GM19240 (cell line): ENCODE measurements at regions not wholly inside any gene's neighbourhood (a gene's known extent, or its start where the extent isn't known, plus 50 kb on each side); places are given as distances from the start of the nearest gene placed in this dataset.

Experiments used
- DNase-seq: peaks from one replicate; pipeline ENCODE4 v3.0.0; 2011; ENCODE audit warnings: low spot score; ENCODE audit not compliant: insufficient read length

DNA sequence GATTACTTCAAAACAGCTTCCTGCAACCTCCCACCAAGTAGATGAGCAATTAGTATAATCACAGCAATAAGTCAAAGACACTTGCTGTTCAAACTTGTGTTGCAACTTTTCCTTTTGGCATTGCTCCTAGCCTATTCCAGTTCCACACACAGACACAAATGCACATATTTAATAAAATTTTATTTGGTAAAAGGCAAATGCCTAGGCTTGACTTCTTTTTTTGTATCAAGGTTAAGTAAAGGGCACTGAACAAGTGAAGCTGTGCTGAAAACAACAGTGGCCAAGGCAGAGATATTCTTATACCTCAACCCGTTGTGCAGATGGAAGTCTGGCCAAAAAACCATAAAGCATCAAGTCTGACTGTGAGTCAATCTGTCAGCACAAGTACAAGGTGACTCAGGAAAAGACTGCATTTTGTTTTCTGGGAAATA, 708.4 kb upstream of the CITED2 start:
- no peak for DNase-seq

DNA sequence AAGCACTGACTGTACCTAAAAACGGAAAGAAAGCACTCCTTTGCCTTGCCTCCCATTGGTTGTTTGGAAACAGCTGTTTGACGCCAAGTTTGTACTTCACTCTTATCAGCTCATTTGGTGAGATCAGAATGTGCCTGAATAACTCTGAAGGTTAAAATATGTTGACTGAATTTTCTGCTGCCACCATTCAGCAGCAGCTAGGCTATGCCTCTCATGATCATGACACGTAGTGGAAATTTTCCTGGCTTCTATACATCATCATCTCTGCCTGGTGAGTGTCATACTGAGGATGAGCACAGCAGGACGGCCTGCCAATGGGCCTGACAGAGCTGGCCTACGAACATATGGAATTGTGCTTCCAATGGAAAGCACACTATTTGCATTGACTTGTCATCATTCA, 704.9 kb upstream of the CITED2 start:
- DNase-seq = no peak

DNA sequence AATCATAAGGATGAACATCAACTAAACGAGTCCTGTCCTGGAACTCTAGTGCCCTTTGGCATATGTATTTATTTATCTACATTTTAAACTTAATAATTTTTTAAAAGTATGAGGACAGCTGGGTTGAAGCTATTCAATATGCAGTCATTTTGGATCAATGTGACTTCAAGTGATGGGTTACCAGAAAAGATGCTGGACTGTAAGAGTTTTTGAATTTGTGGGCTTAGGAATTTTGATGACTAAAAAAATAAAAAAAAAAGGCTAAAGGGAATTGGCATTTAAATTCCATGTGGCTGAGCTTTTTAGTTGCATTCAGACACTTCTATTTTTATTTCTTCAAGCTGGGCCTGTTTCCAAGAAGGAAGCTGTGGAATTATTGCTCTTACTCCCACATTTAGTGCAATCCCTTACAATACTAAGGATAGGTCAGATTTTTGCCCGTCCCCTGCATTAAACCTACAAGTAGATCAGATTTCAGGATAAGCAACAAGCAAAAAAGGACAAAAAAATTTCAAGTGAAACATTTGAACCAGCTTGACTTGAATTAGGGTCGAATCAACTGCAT, 704.2 kb upstream of the CITED2 start:
- DNase-seq = no peak

DNA sequence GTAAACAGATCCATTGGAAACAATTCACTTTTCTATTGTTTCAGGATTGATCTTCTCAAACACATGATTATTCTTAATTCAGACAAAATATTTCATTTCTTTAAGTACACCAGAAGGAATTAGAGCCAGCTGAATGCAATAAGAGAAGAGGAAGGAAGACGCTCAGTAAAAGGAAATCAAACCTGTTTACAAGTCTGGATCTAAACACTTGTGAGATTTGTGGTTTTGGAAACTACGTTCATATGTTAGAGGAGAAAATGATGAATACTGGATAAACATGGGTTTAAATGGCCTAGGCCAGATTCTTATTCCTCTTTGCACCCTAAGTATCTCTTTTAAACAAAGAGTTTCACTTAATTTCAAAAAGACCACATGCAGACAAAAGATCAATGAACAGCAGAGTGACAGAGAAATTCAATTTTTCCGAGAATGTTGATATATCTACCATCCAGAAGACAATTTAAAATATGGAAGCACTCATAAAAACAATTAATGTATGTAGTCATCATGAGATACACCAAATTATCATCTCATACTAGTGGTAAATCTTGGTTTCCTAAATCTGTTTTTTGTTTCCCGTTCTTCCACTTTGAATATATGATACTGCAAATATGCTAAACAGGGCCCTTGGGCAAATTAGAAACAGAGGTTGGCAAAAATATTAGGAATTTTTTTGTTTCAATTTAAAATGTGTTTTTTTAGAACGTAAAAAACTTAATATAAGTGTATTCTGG, 703.5 kb upstream of the CITED2 start:
- no peak for DNase-seq

DNA sequence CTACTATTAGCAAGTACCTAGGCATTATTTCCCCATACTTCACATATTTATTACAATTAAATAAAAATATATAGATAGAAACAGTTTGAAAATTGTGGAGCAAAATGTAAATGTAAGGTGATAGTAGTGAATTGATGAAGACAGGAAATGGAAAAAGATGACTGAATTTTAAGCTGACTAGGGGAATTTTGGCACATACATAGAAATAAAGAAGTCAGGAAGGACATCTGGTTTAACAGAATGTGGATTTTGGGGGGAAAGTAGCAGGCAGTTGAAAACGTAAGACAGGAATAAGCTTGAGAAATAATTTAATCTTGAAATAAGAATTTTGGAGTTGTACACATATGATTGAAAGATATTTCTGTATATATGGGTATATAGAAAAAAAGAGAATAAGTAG, 701.7 kb upstream of the CITED2 start:
- no peak for DNase-seq

DNA sequence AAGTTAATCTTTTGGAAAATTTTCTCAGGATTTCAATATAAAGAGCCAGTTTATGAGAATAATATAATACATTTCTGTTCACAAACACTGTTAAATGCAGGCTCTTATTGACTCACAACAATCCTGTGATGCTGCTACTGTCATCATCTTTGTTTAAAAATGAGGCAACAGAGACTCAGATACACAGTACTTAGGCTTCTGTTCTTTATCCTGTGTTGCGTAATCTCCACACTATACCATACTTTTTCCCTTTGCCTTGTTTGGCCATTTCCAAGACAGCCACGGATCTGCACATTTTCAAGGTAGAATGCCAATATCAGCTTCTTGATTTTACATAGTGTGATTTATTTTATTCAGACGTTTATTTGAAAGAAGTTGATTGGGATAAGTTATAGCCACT, 699.0 kb upstream of the CITED2 start:
- DNase-seq = no peak

DNA sequence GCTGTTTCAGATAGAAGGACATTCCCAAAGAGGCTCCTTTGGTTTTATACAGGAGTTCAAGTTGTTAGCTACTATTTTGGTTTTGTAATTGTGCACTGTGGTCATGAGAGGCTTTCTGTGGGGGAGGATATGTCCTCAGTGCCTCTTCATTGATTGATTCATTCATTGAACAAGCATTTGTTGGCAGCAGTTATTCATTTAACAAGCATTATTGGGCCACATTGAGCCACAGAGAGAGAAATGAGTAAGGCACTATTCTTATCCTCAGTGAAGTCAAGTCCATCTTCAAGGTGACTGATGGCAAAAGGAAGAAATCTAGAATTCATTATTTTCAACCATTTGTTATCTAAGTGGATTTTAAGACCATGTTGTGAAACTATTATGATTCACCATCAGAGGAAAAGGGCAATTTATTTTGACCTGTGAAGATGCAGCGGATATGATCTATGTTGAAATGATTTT, 697.2 kb upstream of the CITED2 start:
- DNase-seq = no peak

DNA sequence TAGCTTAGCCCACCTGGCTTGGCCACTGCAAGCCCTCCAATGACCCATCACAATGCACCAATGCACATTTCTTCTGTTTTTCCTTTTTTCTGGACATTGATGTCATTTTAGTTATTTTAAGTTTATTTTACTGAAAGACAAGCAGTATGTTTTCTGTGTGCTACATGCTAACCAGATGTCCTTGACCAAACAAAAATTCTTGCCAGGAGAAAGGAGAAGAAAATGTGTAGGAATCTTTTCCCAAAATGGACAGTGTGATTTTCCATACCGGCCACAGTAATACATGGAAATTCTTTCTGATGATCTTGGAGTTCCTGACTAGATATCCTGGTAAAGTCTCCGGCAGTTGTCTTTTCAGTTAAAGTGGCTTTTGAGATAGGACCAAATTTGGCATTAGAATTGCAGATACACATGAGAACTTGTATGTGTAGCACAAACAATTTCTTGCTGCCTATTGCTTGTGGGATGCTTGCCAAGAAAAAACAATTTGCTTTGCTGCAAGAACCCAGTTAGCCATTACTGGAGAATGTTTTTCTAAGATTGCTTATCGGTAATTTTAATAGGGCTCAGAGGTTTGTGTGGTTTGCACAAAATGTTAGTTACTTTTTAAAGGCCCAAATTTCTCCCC, 696.5 kb upstream of the CITED2 start:
- no peak for DNase-seq

DNA sequence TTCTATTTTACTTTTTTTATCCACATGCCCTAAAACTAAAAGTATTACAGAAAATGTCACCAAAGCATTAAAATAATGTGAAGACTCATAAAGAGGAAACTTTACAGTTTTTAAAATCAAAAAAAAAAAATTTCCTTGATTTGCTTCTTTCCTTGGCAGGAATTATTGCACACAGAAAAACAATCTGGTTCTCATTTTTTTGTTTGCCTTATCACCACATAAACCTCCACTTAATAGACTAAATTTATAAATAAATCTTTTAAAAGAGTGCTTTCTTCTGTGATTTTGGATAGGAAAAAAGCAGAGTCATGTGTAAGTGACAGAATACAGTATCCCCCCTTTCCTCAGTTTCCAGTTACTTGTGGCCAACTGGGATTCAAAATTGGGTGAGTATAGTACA, 695.1 kb upstream of the CITED2 start:
- no peak for DNase-seq

DNA sequence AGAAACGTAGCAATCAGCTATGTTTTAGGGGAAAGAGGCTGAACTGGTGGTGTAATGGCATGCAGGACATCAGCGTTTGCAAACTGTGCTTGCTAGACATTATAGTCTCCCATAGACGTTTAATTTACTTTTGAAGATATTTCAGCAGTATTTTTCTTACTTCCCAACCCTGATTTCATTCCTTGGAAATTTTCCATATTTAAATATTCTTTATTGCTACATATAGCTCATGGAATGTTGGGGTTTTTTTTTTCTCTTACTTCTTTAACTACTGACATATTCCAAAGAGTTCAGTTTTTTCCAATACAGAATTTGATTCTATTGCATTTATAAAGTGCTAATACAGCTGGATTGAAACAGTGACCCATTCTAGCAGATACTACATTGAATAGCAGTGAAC, 694.4 kb upstream of the CITED2 start:
- no peak for DNase-seq

DNA sequence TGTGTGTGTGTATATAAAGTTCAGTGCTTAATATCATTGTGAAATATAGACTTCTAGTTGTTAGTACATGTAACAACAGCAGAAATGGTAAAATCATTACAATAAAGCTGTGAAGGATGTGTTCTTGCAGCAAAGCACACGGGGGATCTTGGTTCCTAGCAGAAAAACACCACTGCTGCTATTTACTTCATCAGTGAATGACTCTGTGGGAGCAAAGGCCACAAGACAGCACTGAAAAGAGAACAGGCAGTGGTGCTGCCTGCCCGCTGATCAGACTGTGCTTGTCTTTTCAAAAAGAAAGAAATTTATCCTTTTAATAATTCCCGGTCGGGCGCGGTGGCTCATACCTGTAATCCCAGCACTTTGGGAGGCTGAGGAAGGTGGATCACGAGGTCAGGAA, 689.9 kb upstream of the CITED2 start:
- DNase-seq = no peak

DNA sequence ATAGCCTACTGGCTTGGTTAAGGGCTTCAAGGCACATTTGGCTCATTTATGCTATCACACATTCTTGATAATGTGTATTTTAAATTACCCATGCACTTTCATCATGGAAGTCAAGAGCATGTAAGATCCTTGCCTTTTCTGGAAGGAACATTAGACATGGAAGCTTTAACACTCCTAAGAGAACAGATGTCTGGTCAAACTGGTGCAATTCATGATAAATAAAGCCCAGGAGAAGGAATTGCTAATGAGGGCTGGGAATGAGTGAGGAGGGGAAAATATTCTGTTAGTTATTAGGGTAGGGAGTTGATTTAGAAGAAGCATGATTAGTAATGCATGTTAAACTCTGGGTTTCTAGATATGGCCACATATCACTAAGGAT, 688.6 kb upstream of the CITED2 start:
- DNase-seq = no peak

DNA sequence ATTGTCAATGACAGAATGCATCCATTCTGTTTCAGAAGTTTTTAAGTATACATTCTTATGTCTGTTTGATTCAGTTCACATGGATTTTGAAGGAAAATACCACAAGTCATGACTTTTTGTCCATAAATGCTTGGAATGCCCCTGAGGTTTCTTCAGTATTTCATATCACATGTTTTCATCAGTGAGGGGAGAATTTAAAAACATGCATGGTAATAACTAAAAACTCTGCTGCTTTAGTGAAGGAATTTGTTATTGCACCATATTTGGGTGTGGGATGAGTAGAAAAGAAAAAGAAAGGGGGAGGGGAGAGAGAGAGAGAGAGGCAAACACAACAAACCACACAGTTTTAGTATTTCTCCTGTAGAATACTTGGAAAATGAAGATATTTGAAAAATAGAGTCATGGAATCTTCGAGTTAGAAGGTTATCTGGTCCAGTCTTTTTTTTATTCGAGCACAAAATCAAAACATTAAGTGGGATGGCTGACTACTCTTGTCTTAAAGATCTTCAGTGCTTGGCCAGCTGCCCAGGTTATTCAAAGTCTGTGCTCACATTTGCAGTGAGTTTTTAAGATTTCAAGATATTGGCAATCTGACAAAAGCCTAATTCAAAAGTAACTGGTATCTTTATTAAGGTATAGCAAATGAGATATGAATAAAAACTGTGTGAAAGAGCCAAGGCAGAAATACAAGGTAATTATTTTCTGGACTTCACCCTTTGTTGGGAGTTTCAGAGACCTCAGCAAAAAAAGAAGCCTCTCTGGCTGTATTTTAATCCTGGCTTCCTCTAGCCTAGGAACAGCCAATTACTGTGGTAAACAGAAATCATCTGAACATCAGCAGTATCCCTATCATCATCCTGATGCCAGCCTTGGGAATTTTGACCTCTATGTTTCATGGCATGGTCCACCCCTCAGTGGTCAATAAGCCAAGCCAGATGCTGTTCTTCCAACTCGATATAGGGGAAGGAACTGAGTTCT, 687.9 kb upstream of the CITED2 start:
- DNase-seq = no peak

DNA sequence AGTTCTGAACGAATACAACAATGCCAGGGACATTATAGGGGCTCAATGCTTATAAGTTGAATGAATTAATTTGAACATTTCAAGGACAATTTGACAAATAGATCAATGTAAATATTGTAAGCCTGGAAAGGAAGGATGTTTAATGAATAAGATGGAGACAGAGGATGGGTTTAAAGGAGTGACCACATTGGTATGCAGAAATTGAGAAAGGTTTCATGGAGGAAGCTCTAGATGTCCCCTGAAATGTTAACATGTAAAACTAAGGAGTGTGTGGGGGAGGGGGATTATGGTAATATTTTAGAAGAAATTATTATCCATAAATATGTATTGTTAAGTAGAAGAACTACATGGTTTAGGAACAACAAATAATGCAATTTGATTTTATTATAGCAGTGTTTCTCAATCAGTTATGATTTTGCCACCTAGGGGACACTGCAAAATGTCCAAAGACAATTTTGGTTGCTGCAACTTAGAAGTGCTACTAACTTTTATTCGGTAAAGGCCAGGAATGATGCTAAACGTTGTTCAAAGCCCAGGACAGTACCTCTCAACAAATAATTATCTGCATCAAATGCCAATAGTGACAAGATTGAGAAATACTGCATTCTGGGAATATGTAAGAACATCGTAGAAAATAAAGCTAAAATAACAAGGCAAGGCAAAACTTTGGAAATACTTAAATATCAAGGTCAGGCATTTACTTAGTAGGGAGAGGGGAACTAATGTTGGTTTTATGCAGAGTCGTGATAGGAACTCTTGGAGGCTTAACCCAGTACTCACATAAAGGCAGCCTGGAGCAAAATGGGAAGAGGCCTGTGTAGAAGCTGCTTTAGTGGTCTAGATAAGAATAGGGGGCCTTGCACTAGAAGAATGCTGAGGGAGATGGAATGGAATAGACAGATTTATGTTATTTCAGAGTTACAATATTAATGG, 686.9 kb upstream of the CITED2 start:
- no peak for DNase-seq

DNA sequence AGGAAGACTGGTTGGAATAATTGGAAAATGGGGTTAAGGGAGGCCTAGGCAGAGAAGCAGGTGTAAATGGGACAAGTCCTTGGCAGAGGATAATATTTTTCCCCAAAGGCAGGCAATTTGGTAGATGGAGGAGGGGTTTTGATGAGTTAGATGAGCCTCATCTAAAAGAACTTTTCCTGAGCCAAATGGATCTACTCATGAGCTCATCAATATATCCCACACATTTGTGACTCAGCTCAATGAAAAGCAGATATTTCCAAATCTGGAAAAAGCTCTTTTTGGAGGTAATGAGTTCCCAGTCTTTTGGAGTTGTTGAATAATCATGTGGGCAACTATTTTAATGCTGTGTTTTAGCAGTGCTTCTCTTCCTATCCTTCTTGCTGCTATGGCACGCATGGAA, 685.5 kb upstream of the CITED2 start:
- DNase-seq = no peak

DNA sequence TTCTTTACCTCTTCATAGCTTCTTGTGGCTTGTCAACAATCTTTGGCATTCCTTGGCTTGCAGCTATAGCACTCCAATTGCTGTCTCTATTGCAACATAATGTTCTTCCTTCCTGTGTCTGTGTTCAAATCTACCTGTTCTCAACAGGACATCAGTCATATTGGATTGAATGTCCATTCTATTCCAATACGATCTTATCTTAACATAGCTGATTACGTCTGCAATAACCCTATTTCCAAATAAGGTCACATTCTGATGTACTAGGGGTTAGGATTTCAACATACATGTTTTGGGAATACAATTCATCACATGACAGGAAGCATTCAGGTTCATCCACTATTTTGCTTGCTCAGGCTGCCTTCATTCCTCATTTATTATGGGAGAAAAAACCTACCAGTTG, 684.4 kb upstream of the CITED2 start:
- no peak for DNase-seq

DNA sequence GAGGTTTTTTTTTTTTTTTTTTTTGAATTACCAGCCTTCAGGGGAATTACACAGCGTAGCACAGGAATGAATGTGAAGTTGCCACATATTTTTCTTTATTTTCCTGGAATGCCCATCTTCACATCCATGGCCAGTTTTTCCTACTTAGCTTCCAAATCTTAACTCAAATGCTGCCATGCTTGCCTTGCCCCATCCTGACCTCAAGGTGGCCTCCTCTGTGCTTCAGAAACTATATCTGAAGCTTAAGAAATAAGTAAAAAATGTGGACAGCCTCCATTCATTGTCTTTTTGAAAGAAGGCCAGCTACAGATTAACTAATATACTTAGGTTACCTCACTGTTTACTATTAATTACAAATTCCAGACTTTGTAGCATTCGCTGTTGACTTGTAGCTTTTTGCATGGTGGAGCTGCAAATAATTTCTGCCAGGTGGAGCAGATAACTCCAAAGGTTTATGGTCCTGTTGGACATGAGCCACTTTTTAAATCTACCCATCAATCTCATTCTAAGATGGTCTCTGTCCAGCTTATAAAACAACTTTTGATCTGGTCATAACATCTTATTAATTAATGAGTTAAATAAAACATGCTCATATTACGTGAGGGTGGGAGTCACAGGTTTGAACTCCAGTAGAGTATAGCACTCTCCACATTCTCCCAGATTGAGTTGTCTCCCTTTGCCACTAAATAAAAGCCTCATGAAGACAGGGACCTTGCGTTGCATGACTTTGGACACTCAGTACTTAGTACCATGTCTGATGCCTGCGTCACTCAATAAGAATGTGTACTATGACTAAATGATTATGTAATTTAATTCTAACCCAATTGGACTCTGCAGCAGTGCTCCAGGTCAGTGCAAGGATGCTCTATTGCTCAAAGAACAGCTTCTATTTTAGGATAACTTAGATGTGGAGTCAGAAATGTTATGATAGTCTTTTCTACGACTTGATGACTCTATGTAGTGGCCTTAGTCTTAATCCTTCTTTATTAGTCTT, 678.6 kb upstream of the CITED2 start:
- DNase-seq = no peak

DNA sequence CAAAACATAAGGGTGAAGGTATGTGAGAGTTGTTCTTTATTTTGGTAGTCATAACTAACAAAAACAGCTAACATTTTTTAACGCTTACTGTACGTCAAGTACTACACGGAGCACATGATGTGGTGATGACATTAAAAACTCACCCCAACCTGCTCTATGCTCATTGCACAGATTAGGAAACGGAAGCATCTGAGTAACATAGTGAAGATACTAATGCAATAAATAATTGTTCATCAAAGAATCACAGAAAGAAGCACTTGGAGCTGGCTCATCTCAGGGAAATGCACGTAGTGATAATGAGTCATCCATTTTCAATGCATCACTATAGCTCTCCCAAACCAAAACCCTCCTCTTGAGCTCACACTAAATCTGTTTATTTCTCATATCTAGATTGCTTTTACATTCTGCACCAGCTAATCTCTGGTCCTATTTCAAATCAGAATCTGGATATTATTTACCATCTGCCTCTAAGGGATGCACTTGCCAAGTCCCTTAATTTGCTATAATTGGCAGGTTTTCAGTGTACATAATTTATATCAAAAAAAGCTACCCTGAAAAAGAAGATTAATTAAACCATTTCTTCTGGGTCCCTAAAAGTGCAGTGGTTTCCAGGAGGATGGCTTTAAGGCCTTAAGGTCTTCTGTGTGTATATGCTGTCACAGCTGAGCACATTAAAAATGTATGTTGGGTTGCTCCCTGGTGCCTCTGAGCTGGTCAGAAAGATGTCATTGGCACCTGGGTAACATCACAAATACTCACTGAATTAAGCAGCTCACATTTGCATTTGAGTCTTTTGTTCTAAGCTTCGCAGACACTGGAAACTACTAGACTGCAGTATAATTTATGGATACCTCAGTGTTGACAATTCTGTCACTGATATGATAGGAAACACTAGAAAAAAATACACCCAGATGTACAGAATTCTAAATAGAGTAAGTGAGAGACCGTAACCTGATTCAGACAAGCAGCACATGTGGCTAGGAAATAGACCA, 677.4 kb upstream of the CITED2 start:
- no peak for DNase-seq
